B cell (primary cell): ENCODE measurements at regions not wholly inside any gene's neighbourhood (a gene's known extent, or its start where the extent isn't known, plus 50 kb on each side); places are given as distances from the start of the nearest gene placed in this dataset.

Source experiments
- ATAC-seq: fragments of 200-7000 bp; cut with Tn5 transposase; one replicate; pipeline ENCODE4 v1.10.0; 2021; ENCODE audit warnings: low read depth, mild to moderate bottlenecking, moderate number of reproducible peaks, moderate library complexity
- CTCF ChIA-PET: fragments of 350-600 bp; sonication (Branson Sonifier 250); formaldehyde crosslinking; loops from one replicate; lab custom pipeline; 2021; ENCODE audit warnings: antibody characterized with exemption, inconsistent platforms; lab: Charles Lee
- POLR2A ChIA-PET: fragments of 350-600 bp; sonication (Branson Sonifier 250); formaldehyde crosslinking; loops from one replicate; lab custom pipeline; 2021; ENCODE audit warnings: antibody characterized with exemption; lab: Charles Lee
- DNase-seq: peaks from one replicate; pipeline ENCODE4 v3.0.0; 2013
- H2AFZ ChIP-seq: 2 replicates; pipeline ENCODE4 v1.6.1; 2012; ENCODE audit warnings: mild to moderate bottlenecking, low read depth, low read length; ENCODE audit not compliant: insufficient read depth, poor library complexity, severe bottlenecking
- H3K27ac ChIP-seq, 2 donors: 1 replicate in 1 of 2; 2 replicates in 1 of 2; pipeline ENCODE4 v1.5.1; 2012 to 2013; ENCODE audit warnings: low read length in 2 of 2, mild to moderate bottlenecking in 2 of 2, moderate library complexity in 1 of 2
- H3K27me3 ChIP-seq, 4 experiments: fragments of 200-600 bp in 1 of 4; sonication (generic) in 1 of 4; replicated peaks in 1 of 4; 1 replicate in 2 of 4; 2 replicates in 2 of 4; pipeline versions ENCODE4 v1.6.1 to v1.7.0; 2013 to 2016; ENCODE audit warnings: low read length in 3 of 4, mild to moderate bottlenecking in 2 of 4, mixed read lengths in 1 of 4, moderate library complexity in 1 of 4; ENCODE audit not compliant: insufficient read depth in 4 of 4, control insufficient read depth in 3 of 4; ENCODE audit errors: control extremely low read depth in 1 of 4
- H3K36me3 ChIP-seq, 2 experiments: replicated peaks in 1 of 2; 1 replicate in 1 of 2; 2 replicates in 1 of 2; pipeline versions ENCODE4 v1.6.1 to v1.7.1; 2013; ENCODE audit warnings: low read length in 1 of 2; ENCODE audit not compliant: insufficient read depth in 2 of 2, control insufficient read depth in 1 of 2; ENCODE audit errors: control extremely low read depth in 1 of 2, extremely low read depth in 1 of 2
- H3K4me1 ChIP-seq, 2 donors: fragments of 200-600 bp in 1 of 2; sonication (generic) in 1 of 2; 1 replicate in 1 of 2; 2 replicates in 1 of 2; pipeline versions ENCODE4 v1.5.1 to v1.6.1; 2013 to 2017; ENCODE audit warnings: low read length in 2 of 2; ENCODE audit not compliant: control insufficient read depth in 2 of 2, insufficient read depth in 2 of 2
- H3K4me2 ChIP-seq: replicated peaks from 2 replicates; pipeline ENCODE3; 2012; ENCODE audit warnings: mild to moderate bottlenecking, low read depth, low read length; ENCODE audit not compliant: poor library complexity, severe bottlenecking
- H3K4me3 ChIP-seq, 5 experiments: fragments of 200-600 bp in 1 of 5; sonication (generic) in 1 of 5; 1 replicate in 3 of 5; 2 replicates in 2 of 5; pipeline versions ENCODE4 v1.5.1 to v1.7.0; 2011 to 2016; ENCODE audit warnings: low read length in 4 of 5, mild to moderate bottlenecking in 4 of 5, low read depth in 2 of 5, control low read depth in 1 of 5, moderate library complexity in 1 of 5; ENCODE audit not compliant: insufficient read depth in 1 of 5; ENCODE audit errors: control extremely low read depth in 1 of 5, extremely low read depth in 1 of 5
- H3K79me2 ChIP-seq: fragments of 200-600 bp; sonication (generic); one replicate; pipeline ENCODE4 v1.6.0; 2016; ENCODE audit warnings: low read length; ENCODE audit not compliant: control insufficient read depth, insufficient read depth
- H3K9ac ChIP-seq: fragments of 200-600 bp; sonication (generic); 2 replicates; pipeline ENCODE4 v1.6.1; 2017; ENCODE audit warnings: mild to moderate bottlenecking, low read length, moderate library complexity
- H3K9me3 ChIP-seq, 3 donors: one replicate each; pipeline versions ENCODE4 v1.6.1 to v1.7.1; 2013; ENCODE audit warnings: low read length in 2 of 3; ENCODE audit not compliant: control insufficient read depth in 2 of 3, insufficient read depth in 1 of 3; ENCODE audit errors: control extremely low read depth in 1 of 3
- H4K20me1 ChIP-seq: 2 replicates; pipeline ENCODE4 v1.6.0; 2012; ENCODE audit warnings: mild to moderate bottlenecking, low read length; ENCODE audit not compliant: insufficient read depth, control insufficient read depth, poor library complexity, severe bottlenecking
- H3K27ac Mint-ChIP-seq: one replicate; pipeline ENCODE4 v1.8.0; 2021; ENCODE audit warnings: mixed read lengths
- H3K27me3 Mint-ChIP-seq: one replicate; pipeline ENCODE4 v1.8.0; 2021; ENCODE audit warnings: mixed read lengths
- H3K4me1 Mint-ChIP-seq: one replicate; pipeline ENCODE4 v1.8.0; 2021; ENCODE audit warnings: mixed read lengths
- H3K4me3 Mint-ChIP-seq: one replicate; pipeline ENCODE4 v1.8.0; 2021; ENCODE audit warnings: mixed read lengths
- H3K9me3 Mint-ChIP-seq: one replicate; pipeline ENCODE4 v1.8.0; 2022; ENCODE audit warnings: mixed read lengths; ENCODE audit not compliant: insufficient read depth
- CTCF ChIP-seq: fragments of 200-600 bp; IDR thresholded peaks from one replicate; pipeline ENCODE4 v1.8.0; 2022; ENCODE audit warnings: antibody characterized with exemption, mild to moderate bottlenecking
- EZH2 ChIP-seq: IDR thresholded peaks from 2 replicates; pipeline ENCODE4 v1.6.1; 2012; ENCODE audit warnings: borderline replicate concordance, low read depth, mild to moderate bottlenecking, moderate library complexity, low read length; ENCODE audit not compliant: insufficient read depth, poor library complexity, severe bottlenecking
- WGBS: methylation state at CpG from one replicate; pipeline ENCODE4 v1.1.5; 2013; ENCODE audit warnings: missing lambda C conversion rate; ENCODE audit not compliant: insufficient coverage; 5-methylcytosine and 5-hydroxymethylcytosine counted together
- intact Hi-C: fragments of 100-400 bp; cut with micrococcal nuclease; formaldehyde crosslinking; loops from one replicate; pipeline ENCODE4 v1.10.0; 2022

- DNase-seq (no peak), ATAC-seq (no peak)
- no peak overlapping the region for H3K4me3 ChIP-seq
- POLR2A ChIA-PET = no interaction called here
- no CpG with 5 or more reads among the region's 1 CpG for WGBS
- H3K27ac ChIP-seq = no peak overlapping the region
- H3K9me3 ChIP-seq = peaks cover 0 to 3% (median 0%) of the 10 kb centered on the region in 3 donors
- Mint-ChIP-seq H3K4me1 (no peaks in the 10 kb centered on the region), H3K27ac (no peak overlapping the region), H3K9me3 (peaks cover 2% of the 10 kb centered on the region), H3K4me3 (no peak overlapping the region), H3K27me3 (no peaks in the 10 kb centered on the region)
- no peak overlapping the region for H2AFZ ChIP-seq
- no peaks in the 10 kb centered on the region for H3K36me3 ChIP-seq
- no peaks in the 10 kb centered on the region for H4K20me1 ChIP-seq
- H3K9ac ChIP-seq = no peak overlapping the region
- intact Hi-C loops = no loop called here
- no peaks in the 10 kb centered on the region for H3K79me2 ChIP-seq
- no peaks in the 10 kb centered on the region for H3K27me3 ChIP-seq
- H3K4me2 ChIP-seq = no peak overlapping the region
- TF ChIP-seq CTCF (no peak), EZH2 (no peak)
- CTCF ChIA-PET = no interaction called here
- H3K4me1 ChIP-seq = no peaks in the 10 kb centered on the region
Observed at GRCh38 chr5:38008198-38008597, 168.4 kb upstream of the GDNF start.

- no peak overlapping the region for H3K4me3 Mint-ChIP-seq
- no peaks in the 10 kb centered on the region for H4K20me1 ChIP-seq
Observed at GRCh38 chr5:37999593-37999992, 159.8 kb upstream of the GDNF start.

More at GRCh38 chr5:37999593-37999992, 159.8 kb upstream of the GDNF start:
- H3K4me3 ChIP-seq = no peak overlapping the region
- no peak overlapping the region for H3K27ac ChIP-seq
- H3K27me3 ChIP-seq = no peaks in the 10 kb centered on the region
- H3K9me3 ChIP-seq = no peaks in the 10 kb centered on the region
- no peaks in the 10 kb centered on the region for H3K36me3 ChIP-seq
- H3K27me3 Mint-ChIP-seq = no peaks in the 10 kb centered on the region
- H3K9ac ChIP-seq = no peak overlapping the region
- H3K4me1 Mint-ChIP-seq = no peaks in the 10 kb centered on the region
- no peaks in the 10 kb centered on the region for H3K79me2 ChIP-seq
- H3K9me3 Mint-ChIP-seq = peaks cover 3% of the 10 kb centered on the region
- ATAC-seq (no peak), DNase-seq (no peak)
- no peak overlapping the region for H3K27ac Mint-ChIP-seq
- ChIA-PET CTCF (no interaction called here), POLR2A (no interaction called here)
- H2AFZ ChIP-seq = no peak overlapping the region
- intact Hi-C loops = no loop called here
- no peak overlapping the region for H3K4me2 ChIP-seq
- H3K4me1 ChIP-seq = no peaks in the 10 kb centered on the region
- WGBS = no CpG with 5 or more reads among the region's 1 CpG
- no peak for TF ChIP-seq EZH2
- TF ChIP-seq CTCF = no peak
